WERI-Rb-1 (cell line): ENCODE measurements at regions not wholly inside any gene's neighbourhood (a gene's known extent, or its start where the extent isn't known, plus 50 kb on each side); places are given as distances from the start of the nearest gene placed in this dataset.

Source experiments
- DNase-seq: peaks from one replicate; pipeline ENCODE4 v3.0.0-alpha.2; 2020
- H3K27ac ChIP-seq: fragments of 250-450 bp; sonication (Bioruptor Pico); 2 replicates; pipeline ENCODE4 v1.5.1; 2020; ENCODE audit warnings: mild to moderate bottlenecking, moderate library complexity
- H3K27me3 ChIP-seq: fragments of 250-450 bp; sonication (Bioruptor Pico); 2 replicates; pipeline ENCODE4 v1.5.1; 2021; ENCODE audit warnings: mild to moderate bottlenecking, low read depth, moderate library complexity; ENCODE audit not compliant: insufficient read depth, severe bottlenecking
- H3K36me3 ChIP-seq: fragments of 250-450 bp; sonication (Bioruptor Pico); 2 replicates; pipeline ENCODE4 v1.5.1; 2020; ENCODE audit warnings: mild to moderate bottlenecking, moderate library complexity
- H3K4me3 ChIP-seq: 2 replicates; pipeline ENCODE4 v1.5.1; 2011; ENCODE audit warnings: low read depth, mild to moderate bottlenecking, control low read depth, low read length
- H3K9me3 ChIP-seq: fragments of 250-450 bp; sonication (Bioruptor Pico); 2 replicates; pipeline ENCODE4 v1.5.1; 2021; ENCODE audit warnings: mild to moderate bottlenecking, moderate library complexity; ENCODE audit not compliant: severe bottlenecking
- CTCF ChIP-seq: IDR thresholded peaks from 2 replicates; pipeline ENCODE4 v1.5.1; 2011; ENCODE audit warnings: low read depth, mild to moderate bottlenecking, control low read depth, inconsistent platforms, low read length

GRCh38 chr5:168147106-168147505 is 144.3 kb upstream of the WWC1 start:
- no peak for DNase-seq
- H3K9me3 ChIP-seq, result no peaks in the 10 kb centered on the region
- no peaks in the 10 kb centered on the region for H3K27me3 ChIP-seq
- no peak overlapping the region for H3K4me3 ChIP-seq
- H3K36me3 ChIP-seq, result no peaks in the 10 kb centered on the region
- no peak for TF ChIP-seq CTCF
- no peak overlapping the region for H3K27ac ChIP-seq

GRCh38 chr5:168147568-168148360 is 143.7 kb upstream of the WWC1 start:
- Histone ChIP-seq H3K36me3 (no peaks in the 10 kb centered on the region), H3K27ac (no peak overlapping the region), H3K9me3 (no peaks in the 10 kb centered on the region), H3K4me3 (no peak overlapping the region), H3K27me3 (no peaks in the 10 kb centered on the region)
- DNase-seq, result no peak
- TF ChIP-seq CTCF, result no peak

- no peak for TF ChIP-seq CTCF
- DNase-seq, result no peak
- Histone ChIP-seq H3K36me3 (no peaks in the 10 kb centered on the region), H3K4me3 (no peak overlapping the region), H3K27me3 (no peaks in the 10 kb centered on the region), H3K9me3 (no peaks in the 10 kb centered on the region), H3K27ac (no peak overlapping the region)
These were observed 140.4 kb upstream of the WWC1 start for GRCh38 chr5:168151041-168151440.

GRCh38 chr5:168152660-168153059 is 138.8 kb upstream of the WWC1 start:
- H3K4me3 ChIP-seq, result no peak overlapping the region
- H3K27ac ChIP-seq, result no peak overlapping the region
- no peak for DNase-seq
- no peaks in the 10 kb centered on the region for H3K27me3 ChIP-seq
- no peaks in the 10 kb centered on the region for H3K9me3 ChIP-seq
- H3K36me3 ChIP-seq, result no peaks in the 10 kb centered on the region
- TF ChIP-seq CTCF, result no peak

GRCh38 chr5:168153263-168153875 is 138.1 kb upstream of the WWC1 start:
- H3K27me3 ChIP-seq, result no peaks in the 10 kb centered on the region
- DNase-seq, result no peak
- no peaks in the 10 kb centered on the region for H3K9me3 ChIP-seq
- H3K27ac ChIP-seq, result no peak overlapping the region
- TF ChIP-seq CTCF, result no peak
- no peaks in the 10 kb centered on the region for H3K36me3 ChIP-seq
- H3K4me3 ChIP-seq, result no peak overlapping the region

GRCh38 chr5:168153876-168154270 is 137.6 kb upstream of the WWC1 start:
- H3K4me3 ChIP-seq, result no peak overlapping the region
- no peak for TF ChIP-seq CTCF
- no peaks in the 10 kb centered on the region for H3K36me3 ChIP-seq
- H3K27me3 ChIP-seq, result no peaks in the 10 kb centered on the region
- H3K27ac ChIP-seq, result no peak overlapping the region
- no peak for DNase-seq
- no peaks in the 10 kb centered on the region for H3K9me3 ChIP-seq
